GM18502 (cell line): ENCODE measurements at regions not wholly inside any gene's neighbourhood (a gene's known extent, or its start where the extent isn't known, plus 50 kb on each side); places are given as distances from the start of the nearest gene placed in this dataset.

Experiments used
- ATAC-seq: cut with Tn5 transposase; IDR thresholded peaks from one replicate; pipeline ENCODE4 v1.9.1; 2021; ENCODE audit warnings: mild to moderate bottlenecking; ENCODE audit not compliant: unreplicated experiment, poor library complexity

GRCh38 chr11:28483072-28483867, 375.1 kb downstream of the METTL15 start:
- no peak for ATAC-seq

GRCh38 chr11:28482666-28483065, 374.5 kb downstream of the METTL15 start:
- no peak for ATAC-seq

GRCh38 chr11:28481616-28482480, 373.7 kb downstream of the METTL15 start:
- ATAC-seq: no peak

GRCh38 chr11:28480406-28480805, 372.2 kb downstream of the METTL15 start:
- no peak for ATAC-seq

GRCh38 chr11:28476864-28477263, 368.7 kb downstream of the METTL15 start:
- no peak for ATAC-seq

- ATAC-seq: no peak
Observed at GRCh38 chr11:28476049-28476448, 367.9 kb downstream of the METTL15 start.

- ATAC-seq: no peak
Observed at GRCh38 chr11:28472904-28473303, 364.7 kb downstream of the METTL15 start.

- ATAC-seq: no peak
Observed at GRCh38 chr11:28471537-28471936, 363.3 kb downstream of the METTL15 start.

GRCh38 chr11:28470180-28470579, 362.0 kb downstream of the METTL15 start:
- no peak for ATAC-seq

GRCh38 chr11:28466506-28466905, 358.3 kb downstream of the METTL15 start:
- no peak for ATAC-seq

GRCh38 chr11:28464252-28464867, 356.2 kb downstream of the METTL15 start:
- ATAC-seq: no peak

GRCh38 chr11:28463826-28464225, 355.6 kb downstream of the METTL15 start:
- no peak for ATAC-seq

GRCh38 chr11:28461846-28462245, 353.7 kb downstream of the METTL15 start:
- no peak for ATAC-seq

- ATAC-seq: no peak
Observed at GRCh38 chr11:28461338-28461737, 353.1 kb downstream of the METTL15 start.

GRCh38 chr11:28460348-28460747, 352.2 kb downstream of the METTL15 start:
- ATAC-seq: no peak

- ATAC-seq: no peak
Observed at GRCh38 chr11:28459912-28460311, 351.7 kb downstream of the METTL15 start.

GRCh38 chr11:28457481-28458065, 349.4 kb downstream of the METTL15 start:
- no peak for ATAC-seq

- ATAC-seq: no peak
Observed at GRCh38 chr11:28448186-28448585, 340.0 kb downstream of the METTL15 start.

- no peak for ATAC-seq
Observed at GRCh38 chr11:28447226-28447625, 339.0 kb downstream of the METTL15 start.

- no peak for ATAC-seq
Observed at GRCh38 chr11:28442131-28442530, 333.9 kb downstream of the METTL15 start.

GRCh38 chr11:28439403-28439802, 331.2 kb downstream of the METTL15 start:
- ATAC-seq: no peak
